HepG2 (cell line): ENCODE measurements at regions not wholly inside any gene's neighbourhood (a gene's known extent, or its start where the extent isn't known, plus 50 kb on each side); places are given as distances from the start of the nearest gene placed in this dataset.
A peak's percentile ranks its signal among the peaks of the same experiment; 100 is the strongest.

Experiments used
- HHEX ChIP-seq: IDR thresholded peaks from 2 replicates; pipeline ENCODE4 v1.6.1; 2016; ENCODE audit warnings: control low read depth
- KLF11 ChIP-seq: IDR thresholded peaks from 2 replicates; pipeline ENCODE4 v1.6.1; 2016; ENCODE audit warnings: missing compliant biosample characterization
- RBM39 ChIP-seq: fragments of 200-400 bp; formaldehyde crosslinking; IDR thresholded peaks from one replicate; pipeline ENCODE4 v1.6.1; 2018; ENCODE audit warnings: antibody characterized with exemption, mild to moderate bottlenecking, low read depth, low read length; ENCODE audit not compliant: poor library complexity, severe bottlenecking
- TGIF2 ChIP-seq: IDR thresholded peaks from 2 replicates; pipeline ENCODE4 v1.6.1; 2016; ENCODE audit warnings: control low read depth, missing compliant biosample characterization
- ZFY ChIP-seq: sonication (generic); formaldehyde crosslinking; IDR thresholded peaks from 2 replicates; pipeline ENCODE4 v1.4.0; 2020; ENCODE audit warnings: missing genetic modification reagents
- ZKSCAN5 ChIP-seq: sonication (generic); formaldehyde crosslinking; IDR thresholded peaks from 2 replicates; pipeline ENCODE4 v1.5.1; 2020; ENCODE audit warnings: mild to moderate bottlenecking, missing genetic modification reagents
- ZNF292 ChIP-seq: sonication (generic); formaldehyde crosslinking; IDR thresholded peaks from 2 replicates; pipeline ENCODE4 v1.8.1; 2022; ENCODE audit warnings: mild to moderate bottlenecking, low read depth, missing genetic modification reagents, borderline replicate concordance
- ZNF558 ChIP-seq: sonication (generic); formaldehyde crosslinking; IDR thresholded peaks from 2 replicates; pipeline ENCODE4 v1.9.0; 2022; ENCODE audit warnings: mild to moderate bottlenecking, missing genetic modification reagents, borderline replicate concordance
- ZNF589 ChIP-seq: sonication (generic); formaldehyde crosslinking; conservative IDR thresholded peaks from 2 replicates; pipeline ENCODE4 v1.8.0; 2022; ENCODE audit warnings: mild to moderate bottlenecking, moderate library complexity, missing genetic modification reagents
- ZSCAN30 ChIP-seq: sonication (generic); formaldehyde crosslinking; IDR thresholded peaks from 2 replicates; pipeline ENCODE4 v1.5.0; 2020; ENCODE audit warnings: mild to moderate bottlenecking, missing genetic modification reagents
- TF ChIP-seq, protein P1 (sequence below), 2 experiments: sonication (generic) in 1 of 2; formaldehyde crosslinking in 1 of 2; IDR thresholded peaks; 2 replicates each; pipeline versions ENCODE4 v1.6.1 to v1.9.0; 2014 to 2022; ENCODE audit warnings: antibody characterized with exemption in 1 of 2, borderline replicate concordance in 1 of 2, inconsistent platforms in 1 of 2, low read depth in 1 of 2, missing genetic modification reagents in 1 of 2
- TF ChIP-seq, protein P2 (sequence below): sonication (generic); formaldehyde crosslinking; IDR thresholded peaks from 2 replicates; pipeline ENCODE4 v1.8.0; 2022; ENCODE audit warnings: missing genetic modification reagents, mild to moderate bottlenecking, inconsistent platforms, borderline replicate concordance
- TF ChIP-seq, protein P3 (sequence below): sonication (generic); formaldehyde crosslinking; IDR thresholded peaks from 2 replicates; pipeline ENCODE4 v1.5.1; 2020; ENCODE audit warnings: missing genetic modification reagents, mild to moderate bottlenecking, borderline replicate concordance
- TF ChIP-seq, protein P4 (sequence below): IDR thresholded peaks from 2 replicates; pipeline ENCODE4 v1.4.0; 2020; ENCODE audit warnings: mild to moderate bottlenecking, missing genetic modification reagents

DNA sequence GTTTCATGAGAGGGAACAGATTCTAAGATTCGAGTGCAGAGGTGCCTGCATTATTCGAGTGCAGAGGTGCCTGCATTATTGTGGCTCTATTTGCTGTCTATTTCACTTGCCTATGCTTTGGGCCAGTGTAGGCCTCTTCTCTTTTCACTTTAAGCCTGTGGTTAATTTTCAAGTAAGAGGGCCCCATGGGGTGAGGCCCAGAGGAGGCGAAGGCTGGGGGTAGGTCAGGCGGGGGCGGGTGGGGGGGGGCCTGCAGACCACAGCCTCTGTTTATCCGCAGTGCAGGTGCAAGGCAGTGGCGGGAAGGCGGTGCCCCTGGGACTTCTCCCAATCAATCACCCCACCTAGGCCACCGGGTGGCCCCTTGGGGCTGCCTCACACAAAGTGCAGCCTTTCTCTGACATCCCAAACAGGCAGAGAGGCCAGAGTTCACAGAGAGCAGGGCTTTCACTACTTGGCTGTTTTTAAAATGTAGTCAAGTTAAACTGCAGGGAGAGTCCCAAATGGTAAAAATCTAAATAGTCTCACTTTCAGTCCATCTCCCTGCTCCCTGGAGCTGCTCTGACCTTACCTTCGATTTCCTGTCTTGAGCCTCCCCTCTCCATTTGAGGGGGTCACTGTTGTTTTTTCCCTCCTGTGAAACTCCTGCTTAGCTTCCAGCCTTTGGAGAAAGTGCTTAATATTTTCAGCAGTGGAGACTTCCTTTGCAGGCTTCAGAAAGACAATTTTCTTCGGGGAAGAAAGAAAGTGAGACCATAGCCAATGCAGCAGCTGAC is 249.0 kb downstream of the DLEU7 start (continued):
- TF ChIP-seq TGIF2 (CRISPR knock-in tag) (no peak), ZSCAN30 (no peak), ZNF292 (no peak), HHEX (CRISPR knock-in tag) (no peak), ZKSCAN5 (CRISPR knock-in tag) (no peak), KLF11 (CRISPR knock-in tag) (no peak), ZNF558 (CRISPR knock-in tag) (no peak), RBM39 (no peak), ZNF589 (no peak), ZFY (CRISPR knock-in tag) (0 out of 2 replicates have a peak, but pooled peaks have one; percentile 24)
- TF ChIP-seq, protein P1, sequence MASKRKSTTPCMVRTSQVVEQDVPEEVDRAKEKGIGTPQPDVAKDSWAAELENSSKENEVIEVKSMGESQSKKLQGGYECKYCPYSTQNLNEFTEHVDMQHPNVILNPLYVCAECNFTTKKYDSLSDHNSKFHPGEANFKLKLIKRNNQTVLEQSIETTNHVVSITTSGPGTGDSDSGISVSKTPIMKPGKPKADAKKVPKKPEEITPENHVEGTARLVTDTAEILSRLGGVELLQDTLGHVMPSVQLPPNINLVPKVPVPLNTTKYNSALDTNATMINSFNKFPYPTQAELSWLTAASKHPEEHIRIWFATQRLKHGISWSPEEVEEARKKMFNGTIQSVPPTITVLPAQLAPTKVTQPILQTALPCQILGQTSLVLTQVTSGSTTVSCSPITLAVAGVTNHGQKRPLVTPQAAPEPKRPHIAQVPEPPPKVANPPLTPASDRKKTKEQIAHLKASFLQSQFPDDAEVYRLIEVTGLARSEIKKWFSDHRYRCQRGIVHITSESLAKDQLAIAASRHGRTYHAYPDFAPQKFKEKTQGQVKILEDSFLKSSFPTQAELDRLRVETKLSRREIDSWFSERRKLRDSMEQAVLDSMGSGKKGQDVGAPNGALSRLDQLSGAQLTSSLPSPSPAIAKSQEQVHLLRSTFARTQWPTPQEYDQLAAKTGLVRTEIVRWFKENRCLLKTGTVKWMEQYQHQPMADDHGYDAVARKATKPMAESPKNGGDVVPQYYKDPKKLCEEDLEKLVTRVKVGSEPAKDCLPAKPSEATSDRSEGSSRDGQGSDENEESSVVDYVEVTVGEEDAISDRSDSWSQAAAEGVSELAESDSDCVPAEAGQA (IDR thresholded peaks at IDR 0.05; ENCODE audit: low read depth) = no peak
- TF ChIP-seq, protein P1 (CRISPR knock-in tag; IDR thresholded peaks at IDR 0.05; ENCODE audit: borderline replicate concordance) = no peak
- TF ChIP-seq, protein P2, sequence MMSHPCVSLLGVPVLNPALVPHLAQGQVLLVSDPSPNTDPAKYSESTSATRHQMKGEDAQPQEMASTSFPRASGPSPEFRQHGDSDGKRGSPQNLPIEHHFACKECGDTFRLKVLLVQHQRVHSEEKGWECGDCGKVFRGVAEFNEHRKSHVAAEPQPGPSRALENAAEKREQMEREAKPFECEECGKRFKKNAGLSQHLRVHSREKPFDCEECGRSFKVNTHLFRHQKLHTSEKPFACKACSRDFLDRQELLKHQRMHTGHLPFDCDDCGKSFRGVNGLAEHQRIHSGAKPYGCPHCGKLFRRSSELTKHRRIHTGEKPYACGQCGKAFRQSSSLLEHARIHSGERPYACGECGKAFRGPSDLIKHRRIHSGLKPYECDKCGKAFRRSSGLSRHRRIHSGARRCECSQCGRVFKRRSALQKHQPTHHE = no peak
- TF ChIP-seq, protein P3, sequence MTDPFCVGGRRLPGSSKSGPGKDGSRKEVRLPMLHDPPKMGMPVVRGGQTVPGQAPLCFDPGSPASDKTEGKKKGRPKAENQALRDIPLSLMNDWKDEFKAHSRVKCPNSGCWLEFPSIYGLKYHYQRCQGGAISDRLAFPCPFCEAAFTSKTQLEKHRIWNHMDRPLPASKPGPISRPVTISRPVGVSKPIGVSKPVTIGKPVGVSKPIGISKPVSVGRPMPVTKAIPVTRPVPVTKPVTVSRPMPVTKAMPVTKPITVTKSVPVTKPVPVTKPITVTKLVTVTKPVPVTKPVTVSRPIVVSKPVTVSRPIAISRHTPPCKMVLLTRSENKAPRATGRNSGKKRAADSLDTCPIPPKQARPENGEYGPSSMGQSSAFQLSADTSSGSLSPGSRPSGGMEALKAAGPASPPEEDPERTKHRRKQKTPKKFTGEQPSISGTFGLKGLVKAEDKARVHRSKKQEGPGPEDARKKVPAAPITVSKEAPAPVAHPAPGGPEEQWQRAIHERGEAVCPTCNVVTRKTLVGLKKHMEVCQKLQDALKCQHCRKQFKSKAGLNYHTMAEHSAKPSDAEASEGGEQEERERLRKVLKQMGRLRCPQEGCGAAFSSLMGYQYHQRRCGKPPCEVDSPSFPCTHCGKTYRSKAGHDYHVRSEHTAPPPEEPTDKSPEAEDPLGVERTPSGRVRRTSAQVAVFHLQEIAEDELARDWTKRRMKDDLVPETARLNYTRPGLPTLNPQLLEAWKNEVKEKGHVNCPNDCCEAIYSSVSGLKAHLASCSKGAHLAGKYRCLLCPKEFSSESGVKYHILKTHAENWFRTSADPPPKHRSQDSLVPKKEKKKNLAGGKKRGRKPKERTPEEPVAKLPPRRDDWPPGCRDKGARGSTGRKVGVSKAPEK (CRISPR knock-in tag) = no peak
- TF ChIP-seq, protein P4, sequence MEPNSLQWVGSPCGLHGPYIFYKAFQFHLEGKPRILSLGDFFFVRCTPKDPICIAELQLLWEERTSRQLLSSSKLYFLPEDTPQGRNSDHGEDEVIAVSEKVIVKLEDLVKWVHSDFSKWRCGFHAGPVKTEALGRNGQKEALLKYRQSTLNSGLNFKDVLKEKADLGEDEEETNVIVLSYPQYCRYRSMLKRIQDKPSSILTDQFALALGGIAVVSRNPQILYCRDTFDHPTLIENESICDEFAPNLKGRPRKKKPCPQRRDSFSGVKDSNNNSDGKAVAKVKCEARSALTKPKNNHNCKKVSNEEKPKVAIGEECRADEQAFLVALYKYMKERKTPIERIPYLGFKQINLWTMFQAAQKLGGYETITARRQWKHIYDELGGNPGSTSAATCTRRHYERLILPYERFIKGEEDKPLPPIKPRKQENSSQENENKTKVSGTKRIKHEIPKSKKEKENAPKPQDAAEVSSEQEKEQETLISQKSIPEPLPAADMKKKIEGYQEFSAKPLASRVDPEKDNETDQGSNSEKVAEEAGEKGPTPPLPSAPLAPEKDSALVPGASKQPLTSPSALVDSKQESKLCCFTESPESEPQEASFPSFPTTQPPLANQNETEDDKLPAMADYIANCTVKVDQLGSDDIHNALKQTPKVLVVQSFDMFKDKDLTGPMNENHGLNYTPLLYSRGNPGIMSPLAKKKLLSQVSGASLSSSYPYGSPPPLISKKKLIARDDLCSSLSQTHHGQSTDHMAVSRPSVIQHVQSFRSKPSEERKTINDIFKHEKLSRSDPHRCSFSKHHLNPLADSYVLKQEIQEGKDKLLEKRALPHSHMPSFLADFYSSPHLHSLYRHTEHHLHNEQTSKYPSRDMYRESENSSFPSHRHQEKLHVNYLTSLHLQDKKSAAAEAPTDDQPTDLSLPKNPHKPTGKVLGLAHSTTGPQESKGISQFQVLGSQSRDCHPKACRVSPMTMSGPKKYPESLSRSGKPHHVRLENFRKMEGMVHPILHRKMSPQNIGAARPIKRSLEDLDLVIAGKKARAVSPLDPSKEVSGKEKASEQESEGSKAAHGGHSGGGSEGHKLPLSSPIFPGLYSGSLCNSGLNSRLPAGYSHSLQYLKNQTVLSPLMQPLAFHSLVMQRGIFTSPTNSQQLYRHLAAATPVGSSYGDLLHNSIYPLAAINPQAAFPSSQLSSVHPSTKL = no peak
